ENCODE measurements at regions not wholly inside any gene's neighbourhood (a gene's known extent, or its start where the extent isn't known, plus 50 kb on each side); places are given as distances from the start of the nearest gene placed in this dataset.

DNA sequence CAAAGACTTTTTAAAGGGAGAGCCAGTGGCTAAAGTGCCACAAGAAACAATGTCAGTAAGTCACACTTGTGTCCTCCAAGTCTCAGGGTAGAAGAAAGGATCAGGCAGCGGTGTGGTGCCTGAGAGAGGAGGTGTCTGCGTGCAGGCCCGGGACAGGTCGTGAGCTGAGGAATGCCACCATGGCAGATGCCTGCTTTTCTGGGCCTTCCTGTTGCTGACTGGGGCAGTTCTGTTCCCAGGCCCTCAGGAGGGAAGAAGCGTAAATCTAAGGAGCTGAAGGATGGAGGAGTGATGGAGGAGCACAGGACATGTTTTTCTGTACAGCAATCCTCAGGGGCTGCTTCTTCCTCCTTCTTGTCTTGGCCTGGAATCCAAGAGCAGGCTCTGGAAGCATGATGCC, 165.8 kb downstream of the ZBTB18 start:
- no peaks in the 10 kb centered on the region for H3K36me3 ChIP-seq
- intact Hi-C loops (cut with DNase I) = no loop called here
- H3K4me3 ChIP-seq = no peak overlapping the region
- H3K27me3 ChIP-seq = no peaks in the 10 kb centered on the region
- DNase-seq = no peak
- H3K9me3 ChIP-seq = no peaks in the 10 kb centered on the region
- TF ChIP-seq EP300 (IDR thresholded peaks at IDR 0.05) = no peak
- no peak overlapping the region for H3K27ac ChIP-seq
- no peaks in the 10 kb centered on the region for H3K4me1 ChIP-seq (ENCODE audit: insufficient read depth)
- 90 to 92% (median 91%) methylated on average over 5 of the region's 5 CpGs for WGBS, 3 donors

DNA sequence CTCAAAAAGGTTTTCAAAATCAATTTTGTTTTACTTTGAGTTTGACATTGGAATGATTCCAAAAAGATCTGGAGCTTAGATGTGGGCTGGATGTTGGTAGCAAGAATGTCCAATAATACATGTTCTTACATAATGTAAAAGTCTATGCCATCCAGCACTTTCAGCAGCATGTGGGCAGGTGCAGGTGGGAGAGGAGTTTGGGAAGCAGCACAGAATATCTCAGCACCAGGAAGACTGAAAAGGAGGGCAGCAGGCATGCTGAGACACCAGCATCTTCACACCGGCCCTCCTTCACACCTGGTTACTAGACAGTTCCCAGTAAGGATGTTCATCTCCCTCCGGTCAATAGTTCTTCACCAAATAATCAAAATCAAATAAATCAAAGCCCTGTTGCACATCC, 166.6 kb downstream of the ZBTB18 start:
- Histone ChIP-seq H3K27me3 (no peaks in the 10 kb centered on the region), H3K4me3 (no peak overlapping the region), H3K4me1 (ENCODE audit: insufficient read depth) (no peaks in the 10 kb centered on the region), H3K36me3 (no peaks in the 10 kb centered on the region), H3K9me3 (no peaks in the 10 kb centered on the region), H3K27ac (no peak overlapping the region)
- TF ChIP-seq, protein P1, sequence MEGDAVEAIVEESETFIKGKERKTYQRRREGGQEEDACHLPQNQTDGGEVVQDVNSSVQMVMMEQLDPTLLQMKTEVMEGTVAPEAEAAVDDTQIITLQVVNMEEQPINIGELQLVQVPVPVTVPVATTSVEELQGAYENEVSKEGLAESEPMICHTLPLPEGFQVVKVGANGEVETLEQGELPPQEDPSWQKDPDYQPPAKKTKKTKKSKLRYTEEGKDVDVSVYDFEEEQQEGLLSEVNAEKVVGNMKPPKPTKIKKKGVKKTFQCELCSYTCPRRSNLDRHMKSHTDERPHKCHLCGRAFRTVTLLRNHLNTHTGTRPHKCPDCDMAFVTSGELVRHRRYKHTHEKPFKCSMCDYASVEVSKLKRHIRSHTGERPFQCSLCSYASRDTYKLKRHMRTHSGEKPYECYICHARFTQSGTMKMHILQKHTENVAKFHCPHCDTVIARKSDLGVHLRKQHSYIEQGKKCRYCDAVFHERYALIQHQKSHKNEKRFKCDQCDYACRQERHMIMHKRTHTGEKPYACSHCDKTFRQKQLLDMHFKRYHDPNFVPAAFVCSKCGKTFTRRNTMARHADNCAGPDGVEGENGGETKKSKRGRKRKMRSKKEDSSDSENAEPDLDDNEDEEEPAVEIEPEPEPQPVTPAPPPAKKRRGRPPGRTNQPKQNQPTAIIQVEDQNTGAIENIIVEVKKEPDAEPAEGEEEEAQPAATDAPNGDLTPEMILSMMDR (IDR thresholded peaks at IDR 0.05) = no peak
- TF ChIP-seq EP300 (IDR thresholded peaks at IDR 0.05) (no peak), POLR2A (IDR thresholded peaks at IDR 0.05) (no peak)
- 87 to 95% (median 89%) methylated on average over 2 of the region's 2 CpGs for WGBS, 3 donors
- no peak for DNase-seq
- intact Hi-C loops (cut with DNase I) = no loop called here

DNA sequence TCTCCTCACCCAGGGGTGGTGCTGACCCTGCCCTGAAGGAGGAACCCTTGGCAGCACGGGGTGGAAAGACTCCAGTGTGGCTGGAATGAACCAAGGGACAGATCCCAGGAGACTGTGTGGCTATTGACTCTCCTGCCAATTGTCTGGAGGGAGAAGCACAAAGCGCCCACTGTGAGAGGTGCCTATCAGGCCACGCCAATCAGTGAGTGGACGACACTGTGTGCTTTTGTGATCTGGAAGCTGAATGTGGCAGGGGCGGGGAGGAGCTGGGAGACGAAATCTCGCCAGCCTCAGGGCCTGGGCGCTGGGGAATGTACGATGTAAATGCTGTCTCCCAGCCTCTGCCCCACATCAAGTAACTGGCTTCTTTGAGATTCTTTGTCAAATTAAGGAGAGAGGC, 167.1 kb downstream of the ZBTB18 start:
- Histone ChIP-seq H3K27ac (no peak overlapping the region), H3K9me3 (no peaks in the 10 kb centered on the region), H3K4me3 (no peak overlapping the region), H3K36me3 (no peaks in the 10 kb centered on the region), H3K27me3 (no peaks in the 10 kb centered on the region), H3K4me1 (ENCODE audit: insufficient read depth) (no peaks in the 10 kb centered on the region)
- intact Hi-C loops (cut with DNase I) = no loop called here
- no peak for DNase-seq
- TF ChIP-seq, protein P1 (IDR thresholded peaks at IDR 0.05) = no peak
- TF ChIP-seq EP300 (IDR thresholded peaks at IDR 0.05) (no peak), POLR2A (IDR thresholded peaks at IDR 0.05) (no peak)
- 84 to 86% (median 85%) methylated on average over 9 of the region's 9 CpGs for WGBS, 3 donors

DNA sequence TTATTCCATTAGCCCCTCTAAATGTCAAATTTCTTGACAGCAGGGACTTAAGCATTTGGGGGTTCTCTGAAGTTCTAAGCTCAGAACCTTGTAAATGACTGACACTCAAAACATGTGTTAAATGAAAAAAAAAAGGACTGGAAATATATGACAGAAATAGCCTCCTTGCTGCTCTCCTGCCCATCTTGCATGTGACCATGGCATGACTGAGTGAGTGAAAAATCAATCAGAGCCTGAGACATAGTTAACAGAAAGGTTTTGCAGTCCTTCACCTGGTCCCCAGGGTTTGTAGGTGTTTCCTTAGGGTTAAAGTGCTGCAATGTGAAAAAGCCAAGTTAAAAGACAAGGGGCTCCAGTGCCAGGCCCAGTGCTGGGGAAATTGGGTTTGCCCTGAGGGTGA, 168.1 kb downstream of the ZBTB18 start:
- Histone ChIP-seq H3K27ac (no peak overlapping the region), H3K4me3 (no peak overlapping the region), H3K36me3 (no peaks in the 10 kb centered on the region), H3K27me3 (no peaks in the 10 kb centered on the region), H3K9me3 (no peaks in the 10 kb centered on the region), H3K4me1 (ENCODE audit: insufficient read depth) (no peaks in the 10 kb centered on the region)
- TF ChIP-seq EP300 (IDR thresholded peaks at IDR 0.05) (no peak), POLR2A (IDR thresholded peaks at IDR 0.05) (no peak)
- TF ChIP-seq, protein P1 (IDR thresholded peaks at IDR 0.05) = no peak
- intact Hi-C loops (cut with DNase I) = no loop called here
- no peak for DNase-seq

DNA sequence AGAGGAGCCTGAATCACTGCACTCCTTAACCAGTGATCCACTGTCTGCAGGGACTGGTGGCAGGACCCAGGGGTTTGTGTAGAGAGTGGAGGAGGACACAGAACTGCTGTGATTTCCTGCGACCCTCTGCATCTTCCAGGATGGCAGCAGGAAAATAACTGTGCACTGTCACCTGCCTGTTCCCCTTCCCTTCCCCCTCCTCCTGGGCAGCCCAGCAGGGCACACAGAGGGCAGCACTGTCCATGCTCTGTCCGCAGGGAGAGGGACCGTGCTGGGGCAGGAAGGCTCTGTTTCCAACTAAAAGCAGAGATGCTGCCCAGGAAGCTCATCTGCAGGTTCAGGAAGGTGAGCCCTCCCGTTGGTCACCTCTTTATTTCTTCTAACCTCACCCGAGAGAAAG, 168.7 kb downstream of the ZBTB18 start:
- DNase-seq = no peak
- Histone ChIP-seq H3K27me3 (no peaks in the 10 kb centered on the region), H3K27ac (no peak overlapping the region), H3K36me3 (no peaks in the 10 kb centered on the region), H3K4me1 (ENCODE audit: insufficient read depth) (no peaks in the 10 kb centered on the region), H3K9me3 (no peaks in the 10 kb centered on the region), H3K4me3 (no peak overlapping the region)
- WGBS, 3 donors = 60 to 82% (median 67%) methylated on average over 5 of the region's 5 CpGs
- no peak for TF ChIP-seq POLR2A (IDR thresholded peaks at IDR 0.05)
- TF ChIP-seq, protein P1 (IDR thresholded peaks at IDR 0.05) = no peak
- no peak for TF ChIP-seq EP300 (IDR thresholded peaks at IDR 0.05)
- intact Hi-C loops (cut with DNase I) = no loop called here

All from ovary (tissue), 7 donors.